Neural progenitor cell (in vitro differentiated cells): ENCODE measurements at regions not wholly inside any gene's neighbourhood (a gene's known extent, or its start where the extent isn't known, plus 50 kb on each side); places are given as distances from the start of the nearest gene placed in this dataset.

ENCODE experiments used
- DNase-seq: peaks from one replicate; pipeline ENCODE4 v3.0.0-alpha.2; 2016; ENCODE audit warnings: low spot score
- H2AFZ ChIP-seq: fragments of 200-600 bp; sonication (generic); replicated peaks from 2 replicates; pipeline ENCODE4 v1.6.1; 2016; ENCODE audit warnings: antibody characterized with exemption
- H3F3A ChIP-seq: fragments of 200-600 bp; sonication (generic); 2 replicates; pipeline ENCODE4 v1.6.1; 2016; ENCODE audit warnings: antibody characterized with exemption, low read depth
- H3K27ac ChIP-seq: fragments of 200-600 bp; sonication (generic); 2 replicates; pipeline ENCODE4 v1.5.1; 2016; ENCODE audit warnings: mild to moderate bottlenecking
- H3K27me3 ChIP-seq: fragments of 200-600 bp; sonication (generic); 2 replicates; pipeline ENCODE4 v1.6.1; 2016; ENCODE audit warnings: mild to moderate bottlenecking, moderate library complexity
- H3K36me3 ChIP-seq: fragments of 200-600 bp; sonication (generic); 2 replicates; pipeline ENCODE4 v1.5.1; 2016
- H3K4me1 ChIP-seq: fragments of 200-600 bp; sonication (generic); 2 replicates; pipeline ENCODE4 v1.6.1; 2016; ENCODE audit warnings: mixed run types
- H3K4me2 ChIP-seq: fragments of 200-600 bp; sonication (generic); 2 replicates; pipeline ENCODE4 v1.6.1; 2016
- H3K4me3 ChIP-seq: fragments of 200-600 bp; sonication (generic); 2 replicates; pipeline ENCODE4 v1.5.1; 2016
- H3K79me2 ChIP-seq: fragments of 200-600 bp; sonication (generic); 2 replicates; pipeline ENCODE4 v1.6.1; 2016; ENCODE audit warnings: low read depth
- H3K9ac ChIP-seq: fragments of 200-600 bp; sonication (generic); 2 replicates; pipeline ENCODE4 v1.6.1; 2016
- H3K9me3 ChIP-seq: fragments of 200-600 bp; sonication (generic); 2 replicates; pipeline ENCODE4 v1.5.1; 2016; ENCODE audit warnings: low read depth
- H4K20me1 ChIP-seq: fragments of 200-600 bp; sonication (generic); 2 replicates; pipeline ENCODE4 v1.6.1; 2016; ENCODE audit warnings: low read depth
- H3K27ac Mint-ChIP-seq: 3 replicates; pipeline ENCODE4 v1.8.0; 2021; ENCODE audit warnings: mixed read lengths
- H3K27me3 Mint-ChIP-seq: 2 replicates; pipeline ENCODE4 v1.8.0; 2022; ENCODE audit warnings: low read depth, mild to moderate bottlenecking, inconsistent platforms, moderate library complexity, mixed read lengths; ENCODE audit not compliant: insufficient read depth
- H3K36me3 Mint-ChIP-seq: 3 replicates; pipeline ENCODE4 v1.8.0; 2021; ENCODE audit warnings: mixed read lengths
- H3K4me1 Mint-ChIP-seq: 3 replicates; pipeline ENCODE4 v1.8.0; 2021; ENCODE audit warnings: mixed read lengths
- H3K4me3 Mint-ChIP-seq: 3 replicates; pipeline ENCODE4 v1.8.0; 2021; ENCODE audit warnings: mild to moderate bottlenecking, moderate library complexity, mixed read lengths
- H3K9me3 Mint-ChIP-seq: 3 replicates; pipeline ENCODE4 v1.8.0; 2020; ENCODE audit warnings: mixed read lengths
- EZH2 ChIP-seq: fragments of 200-600 bp; sonication (generic); IDR thresholded peaks from 2 replicates; pipeline ENCODE4 v1.6.1; 2017; ENCODE audit warnings: antibody characterized with exemption, mild to moderate bottlenecking, moderate library complexity
- EZH2phosphoT487 ChIP-seq: fragments of 200-600 bp; sonication (generic); IDR thresholded peaks from 2 replicates; pipeline ENCODE4 v1.6.1; 2017; ENCODE audit warnings: antibody characterized with exemption
- TF ChIP-seq, protein P1 (sequence below): fragments of 200-600 bp; sonication (generic); IDR thresholded peaks from 2 replicates; pipeline ENCODE4 v1.5.1; 2017; ENCODE audit warnings: antibody characterized with exemption, mild to moderate bottlenecking

DNA sequence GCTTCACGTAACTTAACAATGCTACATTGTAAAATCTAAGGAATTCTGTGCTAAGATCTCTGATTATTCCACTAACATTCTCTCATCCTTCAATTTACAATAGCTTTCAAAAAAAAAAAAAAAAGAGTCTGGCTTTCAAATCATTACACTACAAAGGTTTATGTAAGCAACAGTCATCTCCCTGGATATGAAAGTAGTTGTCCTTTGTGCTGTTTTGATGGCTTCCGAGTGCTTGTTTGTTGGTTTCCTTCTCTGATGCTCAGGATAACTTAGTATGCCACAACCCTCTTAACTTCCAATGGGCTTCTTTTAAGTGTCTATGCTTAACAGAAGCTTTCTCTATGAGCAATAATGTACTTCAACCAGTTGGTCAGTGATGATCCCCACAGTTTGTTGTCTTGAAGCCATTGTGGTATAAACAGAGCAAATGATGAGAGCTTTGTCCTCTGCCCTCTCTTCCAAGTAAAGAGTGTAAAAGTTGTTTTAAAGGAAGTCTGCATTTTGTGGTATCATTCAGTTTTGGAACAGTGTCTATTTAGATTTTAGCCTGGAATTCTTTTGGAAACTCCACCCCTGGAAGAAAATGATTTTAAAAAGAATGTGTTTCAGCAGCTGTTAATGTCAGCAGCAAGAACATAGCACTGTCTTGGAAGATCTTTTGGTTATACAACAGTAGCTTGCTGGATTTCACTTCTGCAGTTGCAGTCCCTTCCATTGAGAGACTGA is 396.1 kb upstream of the RGS6 start:
- peaks cover 13% of the 10 kb centered on the region for H3K4me1 Mint-ChIP-seq

DNA sequence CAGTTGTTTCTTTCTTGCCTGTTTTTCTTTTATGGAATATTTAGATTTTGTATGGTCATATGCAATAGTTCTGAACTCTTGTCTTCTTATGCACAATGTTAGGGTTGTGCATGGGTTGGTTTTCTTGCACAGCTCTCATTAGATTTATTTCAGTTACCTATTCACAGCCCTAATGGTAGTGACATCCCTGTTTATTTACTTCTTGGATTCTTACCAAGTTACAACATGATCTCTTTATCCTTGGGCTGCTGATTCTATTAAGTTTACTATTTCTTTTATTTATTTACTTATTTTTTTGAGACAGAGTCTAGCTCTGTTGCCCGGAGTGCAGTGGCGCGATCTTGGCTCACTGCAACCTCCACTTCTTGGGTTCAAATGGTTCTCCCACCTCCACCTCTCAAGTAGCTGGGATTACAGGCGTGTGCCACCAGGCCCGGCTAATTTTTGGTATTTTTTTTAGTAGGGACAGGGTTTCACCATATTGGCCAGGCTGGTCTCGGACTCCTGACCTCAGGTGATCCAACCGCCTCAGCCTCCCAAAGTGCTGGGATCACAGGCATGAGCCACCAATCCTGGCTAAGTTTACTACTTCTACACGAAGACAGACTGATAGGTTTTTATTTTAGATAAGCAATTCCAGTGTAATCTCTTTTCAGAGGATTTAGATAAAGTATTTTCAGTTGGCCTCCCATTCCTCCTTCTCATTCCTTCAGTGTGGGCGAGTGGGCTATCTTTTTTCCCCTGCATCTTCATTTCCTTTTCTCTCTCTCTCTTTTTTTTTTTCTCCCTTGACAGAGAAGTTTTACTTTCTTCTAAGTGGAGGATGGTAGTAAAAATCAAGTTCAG is 395.1 kb upstream of the RGS6 start:
- H3K9ac ChIP-seq: no peak overlapping the region
- H3K4me1 ChIP-seq: peaks cover 8% of the 10 kb centered on the region
- Mint-ChIP-seq H3K9me3 (no peaks in the 10 kb centered on the region), H3K4me3 (no peak overlapping the region), H3K27me3 (no peaks in the 10 kb centered on the region), H3K36me3 (no peaks in the 10 kb centered on the region), H3K27ac (no peak overlapping the region), H3K4me1 (peaks cover 11% of the 10 kb centered on the region)
- no peak overlapping the region for H3K4me2 ChIP-seq
- no peak overlapping the region for H2AFZ ChIP-seq
- no peak for DNase-seq
- H4K20me1 ChIP-seq: no peaks in the 10 kb centered on the region
- no peaks in the 10 kb centered on the region for H3K27me3 ChIP-seq
- no peak overlapping the region for H3K4me3 ChIP-seq
- H3K36me3 ChIP-seq: no peaks in the 10 kb centered on the region
- H3K79me2 ChIP-seq: peaks cover 2% of the 10 kb centered on the region
- H3K27ac ChIP-seq: no peak overlapping the region
- H3K9me3 ChIP-seq: no peaks in the 10 kb centered on the region
- H3F3A ChIP-seq: no peaks in the 10 kb centered on the region
- TF ChIP-seq EZH2phosphoT487: no peak
- no peak for TF ChIP-seq EZH2
- TF ChIP-seq, protein P1, sequence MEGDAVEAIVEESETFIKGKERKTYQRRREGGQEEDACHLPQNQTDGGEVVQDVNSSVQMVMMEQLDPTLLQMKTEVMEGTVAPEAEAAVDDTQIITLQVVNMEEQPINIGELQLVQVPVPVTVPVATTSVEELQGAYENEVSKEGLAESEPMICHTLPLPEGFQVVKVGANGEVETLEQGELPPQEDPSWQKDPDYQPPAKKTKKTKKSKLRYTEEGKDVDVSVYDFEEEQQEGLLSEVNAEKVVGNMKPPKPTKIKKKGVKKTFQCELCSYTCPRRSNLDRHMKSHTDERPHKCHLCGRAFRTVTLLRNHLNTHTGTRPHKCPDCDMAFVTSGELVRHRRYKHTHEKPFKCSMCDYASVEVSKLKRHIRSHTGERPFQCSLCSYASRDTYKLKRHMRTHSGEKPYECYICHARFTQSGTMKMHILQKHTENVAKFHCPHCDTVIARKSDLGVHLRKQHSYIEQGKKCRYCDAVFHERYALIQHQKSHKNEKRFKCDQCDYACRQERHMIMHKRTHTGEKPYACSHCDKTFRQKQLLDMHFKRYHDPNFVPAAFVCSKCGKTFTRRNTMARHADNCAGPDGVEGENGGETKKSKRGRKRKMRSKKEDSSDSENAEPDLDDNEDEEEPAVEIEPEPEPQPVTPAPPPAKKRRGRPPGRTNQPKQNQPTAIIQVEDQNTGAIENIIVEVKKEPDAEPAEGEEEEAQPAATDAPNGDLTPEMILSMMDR: no peak

More for the DNA sequence above, 396.1 kb upstream of the RGS6 start:
- no peaks in the 10 kb centered on the region for H3K9me3 ChIP-seq
- no peak overlapping the region for H3K9ac ChIP-seq
- Mint-ChIP-seq H3K27ac (no peak overlapping the region), H3K4me3 (no peak overlapping the region), H3K27me3 (no peaks in the 10 kb centered on the region), H3K36me3 (peaks cover 4% of the 10 kb centered on the region), H3K9me3 (no peaks in the 10 kb centered on the region)
- DNase-seq: no peak
- no peaks in the 10 kb centered on the region for H3K36me3 ChIP-seq
- H4K20me1 ChIP-seq: no peaks in the 10 kb centered on the region
- no peaks in the 10 kb centered on the region for H3K27me3 ChIP-seq
- H3K79me2 ChIP-seq: peaks cover 2% of the 10 kb centered on the region
- no peak overlapping the region for H3K4me3 ChIP-seq
- peaks cover 13% of the 10 kb centered on the region for H3K4me1 ChIP-seq
- no peak overlapping the region for H3K4me2 ChIP-seq
- H2AFZ ChIP-seq: no peak overlapping the region
- H3F3A ChIP-seq: no peaks in the 10 kb centered on the region
- TF ChIP-seq EZH2phosphoT487 (no peak), EZH2 (no peak)
- TF ChIP-seq, protein P1: no peak
- no peak overlapping the region for H3K27ac ChIP-seq

DNA sequence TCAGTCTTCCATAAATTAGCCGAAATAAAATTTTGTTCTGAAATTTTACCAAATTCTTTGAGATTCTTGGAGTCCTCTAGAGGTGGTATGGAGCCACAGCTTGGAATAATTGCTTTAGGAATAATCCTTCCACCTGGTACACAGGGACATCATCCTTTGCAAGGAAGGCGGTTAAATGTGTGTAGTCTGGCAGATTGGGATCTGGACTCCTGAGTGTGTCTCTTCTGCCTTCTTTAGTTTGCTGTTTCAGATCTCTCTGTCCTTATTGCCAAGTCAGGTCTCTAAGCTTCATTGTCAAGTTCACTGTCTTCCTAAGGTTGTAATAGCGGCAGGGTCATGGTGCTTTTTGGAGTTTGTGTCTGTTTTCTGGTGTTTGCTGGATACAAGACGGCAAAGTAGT is 393.9 kb upstream of the RGS6 start:
- no peak overlapping the region for H2AFZ ChIP-seq
- peaks cover 7% of the 10 kb centered on the region for H3F3A ChIP-seq
- no peak overlapping the region for H3K9ac ChIP-seq
- H4K20me1 ChIP-seq: no peaks in the 10 kb centered on the region
- no peak for TF ChIP-seq EZH2
- no peak for TF ChIP-seq EZH2phosphoT487
- TF ChIP-seq, protein P1: no peak
- H3K79me2 ChIP-seq: peaks cover 2% of the 10 kb centered on the region
- H3K9me3 Mint-ChIP-seq: no peaks in the 10 kb centered on the region
- no peaks in the 10 kb centered on the region for H3K36me3 Mint-ChIP-seq
- H3K4me1 ChIP-seq: no peaks in the 10 kb centered on the region
- H3K4me3 ChIP-seq: no peak overlapping the region
- peaks cover 2% of the 10 kb centered on the region for H3K4me1 Mint-ChIP-seq
- DNase-seq: no peak
- H3K27ac Mint-ChIP-seq: no peak overlapping the region
- no peaks in the 10 kb centered on the region for H3K27me3 ChIP-seq
- no peak overlapping the region for H3K4me2 ChIP-seq
- H3K36me3 ChIP-seq: no peaks in the 10 kb centered on the region
- no peaks in the 10 kb centered on the region for H3K27me3 Mint-ChIP-seq
- H3K4me3 Mint-ChIP-seq: no peak overlapping the region
- no peak overlapping the region for H3K27ac ChIP-seq
- no peaks in the 10 kb centered on the region for H3K9me3 ChIP-seq
